ENCODE measurements at regions not wholly inside any gene's neighbourhood (a gene's known extent, or its start where the extent isn't known, plus 50 kb on each side); places are given as distances from the start of the nearest gene placed in this dataset.

DNA sequence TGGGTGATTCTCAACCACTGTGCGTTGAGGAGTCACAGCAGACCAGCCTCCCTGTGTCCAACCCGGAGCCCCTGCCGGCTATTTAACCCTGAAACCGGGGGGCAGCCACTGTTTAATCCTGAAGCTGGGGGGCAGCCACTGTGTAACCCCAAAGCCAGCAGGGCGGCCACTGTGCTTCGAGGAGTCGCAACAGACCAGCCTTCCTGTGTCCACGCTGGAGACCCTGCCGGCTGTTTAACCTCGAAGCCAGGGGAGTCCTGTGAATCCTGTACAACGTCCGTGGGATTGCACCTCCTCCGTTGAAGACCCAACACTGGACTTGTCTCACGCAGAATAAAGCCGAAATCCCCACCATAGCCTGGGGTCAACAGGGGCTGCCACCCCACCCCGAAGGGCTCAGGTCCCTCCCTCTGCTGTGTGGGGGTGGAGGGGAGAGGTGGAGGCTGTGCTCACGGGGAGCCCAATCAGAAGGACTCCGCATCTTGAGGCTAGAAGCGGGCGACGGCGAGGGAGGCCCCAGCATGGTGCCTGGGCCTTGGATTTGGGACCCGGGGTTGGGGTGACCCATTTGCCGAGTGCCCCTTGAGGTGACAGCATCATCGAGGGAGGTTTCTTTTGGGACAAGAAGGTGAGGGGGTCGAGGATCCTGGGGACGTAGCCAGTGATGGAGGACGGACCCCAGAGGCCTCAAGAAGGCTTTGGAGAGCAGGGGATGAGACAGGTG is 94.9 kb downstream of the ADRA2C start:
- no peak for DNase-seq (ENCODE audit: low read depth)
- TF ChIP-seq, protein P1, sequence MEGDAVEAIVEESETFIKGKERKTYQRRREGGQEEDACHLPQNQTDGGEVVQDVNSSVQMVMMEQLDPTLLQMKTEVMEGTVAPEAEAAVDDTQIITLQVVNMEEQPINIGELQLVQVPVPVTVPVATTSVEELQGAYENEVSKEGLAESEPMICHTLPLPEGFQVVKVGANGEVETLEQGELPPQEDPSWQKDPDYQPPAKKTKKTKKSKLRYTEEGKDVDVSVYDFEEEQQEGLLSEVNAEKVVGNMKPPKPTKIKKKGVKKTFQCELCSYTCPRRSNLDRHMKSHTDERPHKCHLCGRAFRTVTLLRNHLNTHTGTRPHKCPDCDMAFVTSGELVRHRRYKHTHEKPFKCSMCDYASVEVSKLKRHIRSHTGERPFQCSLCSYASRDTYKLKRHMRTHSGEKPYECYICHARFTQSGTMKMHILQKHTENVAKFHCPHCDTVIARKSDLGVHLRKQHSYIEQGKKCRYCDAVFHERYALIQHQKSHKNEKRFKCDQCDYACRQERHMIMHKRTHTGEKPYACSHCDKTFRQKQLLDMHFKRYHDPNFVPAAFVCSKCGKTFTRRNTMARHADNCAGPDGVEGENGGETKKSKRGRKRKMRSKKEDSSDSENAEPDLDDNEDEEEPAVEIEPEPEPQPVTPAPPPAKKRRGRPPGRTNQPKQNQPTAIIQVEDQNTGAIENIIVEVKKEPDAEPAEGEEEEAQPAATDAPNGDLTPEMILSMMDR (IDR thresholded peaks at IDR 0.05; ENCODE audit: low read depth, low read length, missing control alignments): no peak
- no peak overlapping the region for H3K4me3 ChIP-seq (ENCODE audit: low read depth, low read length)
- in situ Hi-C loops (cut with HindIII; ENCODE audit: low sequenced_read_pairs): no loop called here

DNA sequence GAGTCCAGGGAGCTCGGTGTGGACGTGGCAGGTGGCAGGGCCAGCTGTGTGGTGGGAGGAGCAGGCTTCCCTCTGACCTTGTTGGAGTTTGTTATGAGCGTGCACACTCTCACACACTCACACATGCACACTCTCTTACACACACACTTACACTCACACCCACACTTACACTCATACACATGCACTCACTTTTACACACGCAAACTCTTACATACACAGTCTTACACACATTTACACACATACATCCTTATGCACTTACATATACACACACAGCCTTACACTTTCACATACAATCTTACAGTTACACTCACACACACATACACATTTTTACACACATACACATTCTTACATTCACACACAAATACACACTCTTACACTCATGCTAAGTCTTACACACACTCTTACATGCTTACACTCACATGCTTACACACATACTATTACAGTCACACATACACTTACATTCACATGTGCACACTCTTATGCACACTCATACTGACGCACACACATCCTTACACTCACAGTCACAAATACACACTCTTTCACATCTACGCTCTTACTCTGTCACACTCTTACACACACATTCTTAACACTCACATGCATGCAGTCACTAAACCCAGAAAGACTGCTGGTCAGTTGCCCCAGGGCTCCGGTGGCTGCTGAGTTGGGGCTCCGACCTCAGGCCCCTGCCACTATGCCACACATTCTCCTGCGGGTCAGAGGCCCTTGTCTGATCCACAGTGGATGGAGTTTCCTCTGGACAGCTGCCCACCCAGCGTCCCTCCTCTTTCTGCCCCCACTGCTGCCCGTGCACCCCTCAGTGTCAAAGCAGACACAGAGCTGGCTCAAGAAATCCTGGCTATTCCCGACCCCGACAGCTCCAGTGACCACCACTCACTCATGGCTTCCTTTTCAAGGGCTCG is 95.8 kb downstream of the ADRA2C start:
- no peak for DNase-seq (ENCODE audit: low read depth)
- in situ Hi-C loops (cut with HindIII; ENCODE audit: low sequenced_read_pairs): no loop called here
- H3K4me3 ChIP-seq (ENCODE audit: low read depth, low read length): no peak overlapping the region
- TF ChIP-seq, protein P1 (IDR thresholded peaks at IDR 0.05; ENCODE audit: low read depth, low read length, missing control alignments): no peak

DNA sequence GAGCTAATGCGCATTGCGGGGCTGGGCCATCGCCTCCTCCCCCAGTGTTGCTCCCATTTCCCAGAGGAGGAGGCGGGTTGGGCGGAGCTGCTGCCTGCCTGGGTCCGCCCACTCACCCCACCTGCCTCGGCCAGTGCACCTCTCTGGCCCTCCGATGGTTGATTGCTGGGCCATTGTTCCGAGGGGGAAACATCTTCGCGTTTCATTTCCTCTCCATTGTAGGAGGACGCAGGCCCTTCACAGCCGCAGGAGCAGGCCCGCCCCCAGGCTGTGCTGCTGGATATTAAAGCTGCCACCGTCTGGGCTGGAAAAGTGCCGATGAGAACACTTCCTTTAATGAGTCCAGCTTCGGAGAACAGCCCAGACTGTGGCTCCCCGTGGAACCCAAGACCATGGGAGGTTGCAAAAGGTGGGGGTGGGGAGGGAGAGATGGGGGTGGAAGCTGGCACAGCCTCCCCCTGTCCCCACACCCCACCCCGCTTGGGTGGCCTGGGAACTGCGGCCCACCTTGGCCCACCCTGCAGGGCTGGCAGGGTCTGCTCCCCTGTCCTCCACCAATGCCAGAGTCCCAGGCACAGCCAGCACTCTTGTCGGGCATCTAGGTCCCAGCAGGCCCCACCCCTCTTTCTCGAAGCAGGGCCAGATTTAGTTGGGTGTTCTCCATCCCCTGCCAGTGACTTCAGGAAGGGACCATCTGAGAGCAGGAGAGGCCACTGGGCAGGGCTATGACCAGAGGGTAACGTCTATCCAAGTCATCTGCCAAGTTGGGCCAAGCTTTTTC is 96.6 kb downstream of the ADRA2C start:
- no peak overlapping the region for H3K4me3 ChIP-seq (ENCODE audit: low read depth, low read length)
- in situ Hi-C loops (cut with HindIII; ENCODE audit: low sequenced_read_pairs): no loop called here
- TF ChIP-seq, protein P1 (IDR thresholded peaks at IDR 0.05; ENCODE audit: low read depth, low read length, missing control alignments): no peak
- DNase-seq (ENCODE audit: low read depth): no peak

DNA sequence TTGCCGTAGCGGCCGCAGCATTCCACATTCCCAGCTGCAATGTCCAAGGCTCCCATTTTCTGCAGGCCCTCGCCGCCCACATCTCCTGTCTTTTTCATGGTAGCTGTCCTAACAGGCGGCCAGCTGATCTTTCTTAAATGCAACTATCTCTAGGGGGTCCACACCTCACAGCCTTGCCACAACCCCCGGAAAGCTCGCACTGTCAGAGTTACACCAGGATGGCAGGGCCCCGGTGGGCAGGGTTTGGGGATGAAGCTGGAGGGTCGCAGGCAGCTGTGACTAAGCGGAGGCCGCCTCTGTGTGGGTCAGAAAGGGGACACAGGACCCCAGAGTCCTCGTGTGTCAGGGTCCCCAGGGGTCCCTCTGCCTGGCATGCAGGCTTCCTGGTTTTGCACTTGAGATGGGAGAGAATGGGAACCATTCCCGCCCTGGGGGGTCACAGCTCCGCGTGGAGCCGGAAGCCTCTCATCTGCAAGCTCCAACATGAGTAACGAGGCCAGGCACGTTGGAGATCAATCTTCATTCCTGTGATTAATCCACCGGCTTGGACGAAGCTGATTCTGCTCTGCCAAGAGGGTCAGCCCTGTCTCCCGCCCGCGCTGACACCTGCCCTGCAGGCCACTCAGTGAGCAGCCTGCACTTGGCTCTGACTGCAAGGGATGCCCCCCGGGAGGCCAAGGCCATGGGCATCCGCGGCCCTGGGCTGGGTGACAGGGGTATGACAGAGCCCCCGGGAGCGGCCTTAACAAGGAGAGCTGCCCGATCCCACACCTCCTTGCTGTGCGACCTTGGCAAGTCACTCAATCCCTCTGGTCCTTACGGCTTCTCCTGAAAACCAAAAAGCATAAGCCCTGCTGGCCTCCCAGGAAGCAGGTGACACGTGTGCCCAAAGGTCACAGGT is 97.9 kb downstream of the ADRA2C start:
- TF ChIP-seq, protein P1 (IDR thresholded peaks at IDR 0.05; ENCODE audit: low read depth, low read length, missing control alignments): no peak
- no peak for DNase-seq (ENCODE audit: low read depth)
- in situ Hi-C loops (cut with HindIII; ENCODE audit: low sequenced_read_pairs): no loop called here
- no peak overlapping the region for H3K4me3 ChIP-seq (ENCODE audit: low read depth, low read length)

DNA sequence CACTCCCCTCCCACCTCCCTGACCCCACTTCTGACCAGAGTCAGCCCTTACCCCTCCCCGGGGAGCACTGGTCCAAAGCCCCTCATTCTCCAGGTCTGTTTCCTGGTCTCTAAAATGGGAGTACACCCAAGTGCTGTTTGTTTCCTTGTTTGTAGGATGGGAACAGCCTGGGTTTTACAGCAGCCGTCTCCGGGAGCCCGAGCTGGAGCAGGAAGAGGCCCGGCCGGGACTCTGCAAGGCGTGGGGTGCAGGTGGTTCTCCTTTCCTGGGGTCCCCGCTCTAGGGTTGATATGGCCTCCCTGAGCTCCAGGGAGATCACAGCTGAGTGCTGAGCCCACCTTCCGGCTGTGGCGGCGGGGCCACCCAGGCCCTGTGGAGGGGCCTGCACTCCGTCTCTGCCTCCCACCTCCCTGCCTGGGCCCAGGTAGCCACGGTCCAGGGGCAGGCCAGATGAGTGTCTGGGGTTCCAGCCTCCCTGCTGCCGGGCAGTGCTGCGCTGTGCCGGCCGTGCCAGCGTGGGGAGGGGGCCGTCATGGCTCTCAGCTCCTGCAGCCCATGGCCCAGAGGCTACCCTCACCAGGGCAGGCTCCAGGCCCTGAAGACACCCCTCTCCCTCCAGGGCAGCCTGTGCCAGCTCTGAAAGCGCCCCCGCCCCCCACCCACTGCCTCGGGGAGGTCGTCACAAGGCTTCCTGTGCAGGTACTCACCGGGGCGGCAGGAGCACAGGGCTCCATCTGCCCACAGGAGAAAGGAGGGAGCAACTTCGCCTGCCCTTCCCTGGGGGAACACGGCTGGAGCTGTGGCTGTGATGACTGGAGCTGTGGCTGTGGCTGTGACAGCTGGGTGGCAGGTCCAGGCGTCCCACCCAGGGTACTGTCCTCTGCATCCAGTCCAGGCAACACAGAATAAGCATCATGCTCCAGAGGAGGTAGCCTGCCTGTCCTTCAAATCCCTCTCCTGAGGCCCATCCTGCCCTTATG is 98.8 kb downstream of the ADRA2C start:
- in situ Hi-C loops (cut with HindIII; ENCODE audit: low sequenced_read_pairs): no loop called here
- H3K4me3 ChIP-seq (ENCODE audit: low read depth, low read length): no peak overlapping the region
- TF ChIP-seq, protein P1 (IDR thresholded peaks at IDR 0.05; ENCODE audit: low read depth, low read length, missing control alignments): no peak
- DNase-seq (ENCODE audit: low read depth): no peak

Measured in astrocyte of the cerebellum (primary cell).